ENCODE measurements at regions not wholly inside any gene's neighbourhood (a gene's known extent, or its start where the extent isn't known, plus 50 kb on each side); places are given as distances from the start of the nearest gene placed in this dataset.

DNA sequence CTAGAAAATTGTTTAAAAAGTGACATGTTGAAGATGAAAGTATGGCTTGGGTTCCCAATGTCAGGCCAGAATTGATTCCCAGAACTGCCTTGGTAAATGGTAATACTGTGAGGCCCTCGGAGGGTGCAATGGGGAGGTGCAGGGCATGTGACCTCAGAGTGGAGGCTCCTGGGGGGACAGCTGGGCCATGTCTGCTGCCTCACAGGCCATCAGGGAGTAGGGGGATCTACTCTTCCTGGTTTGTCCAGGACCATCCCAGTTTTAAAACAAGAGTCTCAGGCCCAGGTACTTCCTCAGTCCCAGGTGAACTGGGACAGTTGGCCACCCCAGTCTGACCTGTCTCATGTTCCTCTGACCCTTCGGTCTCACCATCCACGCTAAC, 55.3 kb upstream of the SNX9 start:
- H3K36me3 ChIP-seq (ENCODE audit: insufficient read depth, low read length) = no peaks in the 10 kb centered on the region
- no peak overlapping the region for H2AFZ ChIP-seq (ENCODE audit: low read depth, low read length)
- no peaks in the 10 kb centered on the region for H3K9me3 ChIP-seq (ENCODE audit: insufficient read depth, low read depth, low read length)
- no peaks in the 10 kb centered on the region for H4K20me1 ChIP-seq (ENCODE audit: insufficient read depth, low read length)
- TF ChIP-seq EZH2 (IDR thresholded peaks at IDR 0.05; ENCODE audit: insufficient read depth, low read length) = no peak
- TF ChIP-seq, protein P1, sequence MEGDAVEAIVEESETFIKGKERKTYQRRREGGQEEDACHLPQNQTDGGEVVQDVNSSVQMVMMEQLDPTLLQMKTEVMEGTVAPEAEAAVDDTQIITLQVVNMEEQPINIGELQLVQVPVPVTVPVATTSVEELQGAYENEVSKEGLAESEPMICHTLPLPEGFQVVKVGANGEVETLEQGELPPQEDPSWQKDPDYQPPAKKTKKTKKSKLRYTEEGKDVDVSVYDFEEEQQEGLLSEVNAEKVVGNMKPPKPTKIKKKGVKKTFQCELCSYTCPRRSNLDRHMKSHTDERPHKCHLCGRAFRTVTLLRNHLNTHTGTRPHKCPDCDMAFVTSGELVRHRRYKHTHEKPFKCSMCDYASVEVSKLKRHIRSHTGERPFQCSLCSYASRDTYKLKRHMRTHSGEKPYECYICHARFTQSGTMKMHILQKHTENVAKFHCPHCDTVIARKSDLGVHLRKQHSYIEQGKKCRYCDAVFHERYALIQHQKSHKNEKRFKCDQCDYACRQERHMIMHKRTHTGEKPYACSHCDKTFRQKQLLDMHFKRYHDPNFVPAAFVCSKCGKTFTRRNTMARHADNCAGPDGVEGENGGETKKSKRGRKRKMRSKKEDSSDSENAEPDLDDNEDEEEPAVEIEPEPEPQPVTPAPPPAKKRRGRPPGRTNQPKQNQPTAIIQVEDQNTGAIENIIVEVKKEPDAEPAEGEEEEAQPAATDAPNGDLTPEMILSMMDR (IDR thresholded peaks at IDR 0.05; ENCODE audit: insufficient read depth, low read depth, low read length) = no peak
- no peak overlapping the region for H3K27ac Mint-ChIP-seq (ENCODE audit: unreplicated experiment)
- H3K4me3 Mint-ChIP-seq (ENCODE audit: unreplicated experiment) = no peak overlapping the region
- no peak for FAIRE-seq
- peaks cover 3% of the 10 kb centered on the region for H3K9me3 Mint-ChIP-seq (ENCODE audit: unreplicated experiment)
- H3K36me3 Mint-ChIP-seq (ENCODE audit: low read depth, unreplicated experiment) = no peaks in the 10 kb centered on the region
- H3K79me2 ChIP-seq (ENCODE audit: insufficient read depth, low read length) = no peaks in the 10 kb centered on the region
- H3K27ac ChIP-seq (ENCODE audit: low read depth, low read length) = no peak overlapping the region
- H3K27me3 Mint-ChIP-seq (ENCODE audit: low read depth, unreplicated experiment) = peaks cover 1% of the 10 kb centered on the region
- H3K27me3 ChIP-seq (ENCODE audit: insufficient read depth, low read length) = no peaks in the 10 kb centered on the region
- H3K9ac ChIP-seq (ENCODE audit: low read length) = no peak overlapping the region
- no peak overlapping the region for H3K4me3 ChIP-seq (ENCODE audit: insufficient read depth, low read depth, low read length)
- H3K4me1 Mint-ChIP-seq (ENCODE audit: low read depth, unreplicated experiment) = peaks cover 25% of the 10 kb centered on the region
- H3K4me2 ChIP-seq (ENCODE audit: low read length) = no peak overlapping the region
- peaks cover 25% of the 10 kb centered on the region for H3K4me1 ChIP-seq (ENCODE audit: insufficient read depth, low read length)
- DNase-seq (ENCODE audit: low read depth) = no peak

DNA sequence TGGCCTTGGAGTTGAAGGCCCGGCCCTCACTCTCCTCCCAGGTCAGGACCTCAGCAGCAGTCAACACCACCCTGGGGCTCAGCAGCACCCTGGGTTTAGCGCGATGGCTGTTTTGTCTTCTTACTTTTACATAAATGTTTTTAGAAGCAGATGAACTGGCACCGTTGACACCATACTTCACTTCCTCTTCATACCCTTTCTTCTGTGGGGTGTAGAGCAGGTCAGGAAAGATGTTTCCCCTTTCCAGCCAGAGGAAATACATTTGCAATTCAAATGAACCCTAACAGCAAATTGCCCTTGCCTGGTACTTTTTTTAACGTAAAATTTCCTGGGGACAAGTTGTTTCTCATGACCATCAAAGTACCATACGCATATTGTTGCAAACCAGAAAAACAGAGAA, 54.7 kb upstream of the SNX9 start:
- peaks cover 3% of the 10 kb centered on the region for H3K27me3 Mint-ChIP-seq (ENCODE audit: low read depth, unreplicated experiment)
- peaks cover 21% of the 10 kb centered on the region for H3K4me1 Mint-ChIP-seq (ENCODE audit: low read depth, unreplicated experiment)
- H3K4me2 ChIP-seq (ENCODE audit: low read length) = no peak overlapping the region
- H3K4me1 ChIP-seq (ENCODE audit: insufficient read depth, low read length) = peaks cover 20% of the 10 kb centered on the region
- no peaks in the 10 kb centered on the region for H3K9me3 ChIP-seq (ENCODE audit: insufficient read depth, low read depth, low read length)
- H3K36me3 ChIP-seq (ENCODE audit: insufficient read depth, low read length) = no peaks in the 10 kb centered on the region
- no peak overlapping the region for H3K4me3 ChIP-seq (ENCODE audit: insufficient read depth, low read depth, low read length)
- H3K27ac Mint-ChIP-seq (ENCODE audit: unreplicated experiment) = no peak overlapping the region
- TF ChIP-seq, protein P1 (IDR thresholded peaks at IDR 0.05; ENCODE audit: insufficient read depth, low read depth, low read length) = no peak
- no peak for TF ChIP-seq EZH2 (IDR thresholded peaks at IDR 0.05; ENCODE audit: insufficient read depth, low read length)
- H3K9me3 Mint-ChIP-seq (ENCODE audit: unreplicated experiment) = peaks cover 3% of the 10 kb centered on the region
- no peak overlapping the region for H3K27ac ChIP-seq (ENCODE audit: low read depth, low read length)
- no peaks in the 10 kb centered on the region for H3K79me2 ChIP-seq (ENCODE audit: insufficient read depth, low read length)
- H4K20me1 ChIP-seq (ENCODE audit: insufficient read depth, low read length) = no peaks in the 10 kb centered on the region
- DNase-seq (ENCODE audit: low read depth) (no peak), FAIRE-seq (no peak)
- H3K27me3 ChIP-seq (ENCODE audit: insufficient read depth, low read length) = no peaks in the 10 kb centered on the region
- no peaks in the 10 kb centered on the region for H3K36me3 Mint-ChIP-seq (ENCODE audit: low read depth, unreplicated experiment)
- no peak overlapping the region for H2AFZ ChIP-seq (ENCODE audit: low read depth, low read length)
- H3K9ac ChIP-seq (ENCODE audit: low read length) = no peak overlapping the region
- no peak overlapping the region for H3K4me3 Mint-ChIP-seq (ENCODE audit: unreplicated experiment)

DNA sequence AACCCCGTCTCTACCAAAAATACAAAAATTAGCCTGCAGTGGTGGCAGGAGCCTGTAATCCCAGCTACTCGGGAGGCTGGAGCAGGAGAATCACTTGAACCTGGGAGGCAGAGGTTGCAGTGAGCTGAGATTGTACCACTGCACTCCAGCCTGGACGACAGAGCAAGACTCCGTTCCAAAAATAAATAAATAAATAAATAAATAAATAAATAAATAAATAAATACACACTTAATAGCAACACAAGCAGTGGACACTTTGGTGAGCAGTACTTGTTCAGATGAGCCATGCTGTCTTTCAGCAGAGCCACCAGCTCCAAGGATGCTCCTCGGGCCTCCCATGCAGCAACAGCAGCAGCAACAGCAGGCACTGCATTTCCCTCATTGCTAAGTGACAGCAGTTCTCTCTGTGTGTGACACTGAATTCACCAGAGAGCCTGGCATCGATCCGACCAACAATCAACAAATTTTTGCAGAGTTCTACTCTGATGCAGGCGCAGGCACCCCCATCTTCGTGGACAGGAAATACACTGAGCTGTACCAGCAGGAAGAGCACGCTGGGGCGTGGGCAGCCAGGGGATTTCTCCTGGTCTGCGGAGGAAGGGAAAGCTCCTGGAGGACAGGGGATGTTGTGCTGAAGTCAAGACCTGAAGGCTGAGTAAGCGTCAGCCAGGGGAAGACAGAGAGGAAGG, 54.0 kb upstream of the SNX9 start:
- Histone ChIP-seq H3K27me3 (ENCODE audit: insufficient read depth, low read length) (no peaks in the 10 kb centered on the region), H3K9me3 (ENCODE audit: insufficient read depth, low read depth, low read length) (no peaks in the 10 kb centered on the region), H4K20me1 (ENCODE audit: insufficient read depth, low read length) (no peaks in the 10 kb centered on the region), H3K4me2 (ENCODE audit: low read length) (no peak overlapping the region), H3K4me3 (ENCODE audit: insufficient read depth, low read depth, low read length) (no peak overlapping the region), H3K4me1 (ENCODE audit: insufficient read depth, low read length) (peaks cover 13% of the 10 kb centered on the region), H2AFZ (ENCODE audit: low read depth, low read length) (no peak overlapping the region), H3K79me2 (ENCODE audit: insufficient read depth, low read length) (no peaks in the 10 kb centered on the region), H3K27ac (ENCODE audit: low read depth, low read length) (no peak overlapping the region), H3K9ac (ENCODE audit: low read length) (no peak overlapping the region), H3K36me3 (ENCODE audit: insufficient read depth, low read length) (no peaks in the 10 kb centered on the region)
- no peak overlapping the region for H3K27ac Mint-ChIP-seq (ENCODE audit: unreplicated experiment)
- H3K4me3 Mint-ChIP-seq (ENCODE audit: unreplicated experiment) = no peak overlapping the region
- H3K9me3 Mint-ChIP-seq (ENCODE audit: unreplicated experiment) = peaks cover 7% of the 10 kb centered on the region
- FAIRE-seq = no peak
- H3K27me3 Mint-ChIP-seq (ENCODE audit: low read depth, unreplicated experiment) = peaks cover 10% of the 10 kb centered on the region
- H3K4me1 Mint-ChIP-seq (ENCODE audit: low read depth, unreplicated experiment) = peaks cover 16% of the 10 kb centered on the region
- no peak for DNase-seq (ENCODE audit: low read depth)
- TF ChIP-seq EZH2 (IDR thresholded peaks at IDR 0.05; ENCODE audit: insufficient read depth, low read length) = no peak
- TF ChIP-seq, protein P1 (IDR thresholded peaks at IDR 0.05; ENCODE audit: insufficient read depth, low read depth, low read length) = no peak
- H3K36me3 Mint-ChIP-seq (ENCODE audit: low read depth, unreplicated experiment) = no peaks in the 10 kb centered on the region

All from astrocyte (in vitro differentiated cells and primary cell).